Retinal pigment epithelial cell (primary cell): ENCODE measurements at regions not wholly inside any gene's neighbourhood (a gene's known extent, or its start where the extent isn't known, plus 50 kb on each side); places are given as distances from the start of the nearest gene placed in this dataset.
A peak's percentile ranks its signal among the peaks of the same experiment; 100 is the strongest.

Source experiments
- DNase-seq: peaks from one replicate; pipeline ENCODE4 v3.0.0-alpha.2; 2010; ENCODE audit warnings: low read depth
- H3K4me3 ChIP-seq: 2 replicates; pipeline ENCODE4 v1.5.1; 2011; ENCODE audit warnings: mild to moderate bottlenecking, low read length, control low read depth, moderate library complexity
- CTCF ChIP-seq: conservative IDR thresholded peaks from 2 replicates; pipeline ENCODE4 v1.5.1; 2011; ENCODE audit warnings: low read depth, low read length, control low read depth, inconsistent platforms

DNA sequence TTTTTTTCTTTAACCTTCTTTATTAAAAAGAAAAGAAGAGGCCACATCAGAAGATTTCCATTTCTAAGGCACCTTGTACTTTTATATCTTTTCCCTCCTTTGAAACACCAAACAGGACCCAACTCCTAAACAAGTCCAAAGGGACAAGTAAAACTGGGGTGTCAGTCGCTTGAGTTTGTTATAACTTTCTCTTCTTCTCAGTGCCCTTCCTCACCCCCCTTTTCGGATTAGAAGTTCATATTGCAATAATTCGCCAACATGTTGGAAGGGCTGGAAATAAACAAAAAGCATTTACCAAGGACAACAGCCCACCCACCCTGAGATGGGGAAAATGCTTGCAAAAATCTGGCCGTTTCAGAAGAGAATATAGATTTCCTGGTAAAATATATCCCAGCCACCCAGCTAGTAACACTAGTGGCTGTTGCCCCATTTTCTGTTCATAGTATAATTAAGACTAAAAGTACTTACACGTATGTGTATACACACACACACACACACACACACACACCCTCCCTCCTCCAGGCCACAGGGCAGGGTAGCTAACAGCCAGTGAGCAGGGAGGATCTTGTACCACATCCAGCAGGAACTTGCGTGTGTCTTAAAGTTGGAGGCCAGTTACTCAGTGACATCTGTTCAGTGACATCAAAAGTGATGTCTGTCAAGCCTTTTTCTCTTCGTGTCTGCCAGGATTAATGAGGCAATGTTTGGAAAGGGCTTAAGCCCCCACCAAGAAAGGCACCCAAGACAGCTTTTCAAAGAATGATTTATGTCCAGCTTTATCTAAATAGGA lies 149.1 kb upstream of the KLF4 start:
- no peak for TF ChIP-seq CTCF
- peak overlapping the region; percentile 58 for H3K4me3 ChIP-seq
- no peak for DNase-seq

DNA sequence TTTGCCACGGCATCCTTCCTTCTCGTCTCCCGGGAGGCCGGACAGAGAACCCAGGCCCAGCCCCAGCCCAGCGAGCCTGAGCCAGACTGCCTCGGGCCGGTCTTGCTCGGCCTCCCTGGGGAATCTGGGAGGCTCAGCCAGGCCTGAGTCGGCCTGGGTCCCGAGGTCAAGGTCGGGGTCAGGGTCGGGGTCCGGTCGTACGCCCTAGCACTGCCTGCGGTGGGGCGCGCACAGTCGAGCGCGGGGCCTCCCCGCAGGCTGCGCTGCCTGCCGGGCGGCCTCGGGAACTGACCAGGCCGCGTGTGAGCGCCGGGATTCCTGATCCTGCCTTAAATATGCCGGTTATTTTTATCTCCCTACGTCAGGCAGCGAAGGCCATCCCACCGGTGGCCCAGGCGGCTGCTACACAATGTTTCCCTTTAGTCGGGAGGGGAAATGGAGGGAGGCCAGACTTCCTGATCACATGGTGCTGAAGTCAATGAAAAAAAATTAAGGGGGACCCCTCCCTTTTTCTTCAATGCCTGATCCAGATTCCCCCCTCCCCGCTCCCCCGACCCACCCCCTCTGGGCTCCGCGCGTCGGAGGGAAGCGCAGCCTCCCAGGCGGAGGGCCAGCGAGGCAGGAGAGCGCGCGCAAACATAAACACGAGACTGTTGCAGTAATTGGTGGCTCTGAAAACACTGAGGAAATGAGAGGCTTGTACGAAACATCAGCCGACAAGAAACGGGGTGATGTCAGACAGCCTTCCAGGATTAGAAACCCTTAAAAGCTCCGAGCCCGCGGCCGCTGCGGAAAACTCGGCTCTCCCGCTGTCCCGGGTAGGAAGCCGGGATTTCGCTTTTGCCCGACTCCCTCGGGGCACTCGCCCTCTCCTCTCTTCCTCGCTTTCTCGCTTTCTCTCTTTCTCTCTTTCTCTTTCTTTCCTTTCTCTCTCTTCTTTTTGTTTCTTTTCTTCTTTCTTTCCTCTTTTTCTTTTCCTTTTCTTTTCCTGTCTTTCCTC lies 148.2 kb upstream of the KLF4 start:
- no peak for TF ChIP-seq CTCF
- DNase-seq = peak; percentile 75
- H3K4me3 ChIP-seq = peak overlapping the region; percentile 58

DNA sequence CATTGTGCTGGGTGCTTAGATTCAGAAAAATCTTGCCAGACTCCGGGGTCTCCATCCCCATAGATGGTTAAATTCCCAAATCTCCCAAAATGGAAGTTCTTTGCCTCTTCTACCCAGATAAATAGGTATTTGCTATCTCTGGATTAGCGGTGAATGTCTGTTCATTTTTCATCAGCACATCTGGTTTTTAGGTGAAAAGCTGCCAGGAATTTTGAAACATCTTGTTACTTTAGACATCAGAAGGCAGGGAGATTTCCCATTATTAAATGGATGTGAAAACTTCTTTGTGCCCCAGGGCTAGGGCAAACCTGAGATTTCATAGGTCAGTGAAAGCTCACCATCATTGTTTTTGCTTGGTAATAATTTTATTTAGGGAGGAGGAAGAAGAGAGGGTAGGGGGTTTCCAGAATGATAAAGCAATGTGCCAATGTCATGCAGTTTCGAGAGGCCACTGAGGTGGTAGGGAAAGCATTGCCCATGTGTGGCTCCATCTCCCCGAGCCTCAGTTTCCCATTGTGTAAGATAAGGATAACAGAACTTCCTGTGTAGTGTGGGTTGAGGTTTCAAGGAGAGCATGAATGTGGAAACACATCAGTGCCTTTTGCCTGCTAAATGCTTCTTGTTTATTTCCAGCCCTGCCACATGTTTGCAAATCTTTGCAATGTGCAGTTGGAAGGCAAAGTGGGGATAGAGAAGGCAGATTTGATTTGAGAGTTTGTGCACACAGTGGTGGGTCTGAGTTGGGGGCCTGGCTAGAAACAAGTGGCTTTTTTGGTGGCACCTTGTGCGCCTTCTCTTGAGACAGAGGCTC lies 147.2 kb upstream of the KLF4 start:
- no peak for TF ChIP-seq CTCF
- no peak for DNase-seq
- H3K4me3 ChIP-seq = no peak overlapping the region

DNA sequence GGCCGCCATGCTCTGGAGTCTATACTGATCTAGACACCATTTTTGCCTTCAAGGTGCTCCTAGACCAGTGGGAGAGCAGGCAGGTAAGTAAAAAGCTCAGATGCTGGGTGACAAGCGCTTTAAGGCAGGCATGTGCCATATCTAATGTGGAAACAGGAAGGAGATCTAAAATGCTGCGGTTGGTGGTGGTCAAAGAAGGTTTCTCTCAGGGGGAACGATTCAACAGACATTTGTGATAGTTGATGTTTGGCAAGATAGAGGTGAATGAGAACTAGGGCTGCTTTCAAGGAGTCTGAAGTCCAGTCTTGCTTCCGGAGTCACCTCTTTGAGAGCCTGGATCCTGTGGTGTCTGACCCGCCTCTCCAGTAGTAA lies 146.2 kb upstream of the KLF4 start:
- no peak for DNase-seq
- TF ChIP-seq CTCF = no peak
- H3K4me3 ChIP-seq = no peak overlapping the region

DNA sequence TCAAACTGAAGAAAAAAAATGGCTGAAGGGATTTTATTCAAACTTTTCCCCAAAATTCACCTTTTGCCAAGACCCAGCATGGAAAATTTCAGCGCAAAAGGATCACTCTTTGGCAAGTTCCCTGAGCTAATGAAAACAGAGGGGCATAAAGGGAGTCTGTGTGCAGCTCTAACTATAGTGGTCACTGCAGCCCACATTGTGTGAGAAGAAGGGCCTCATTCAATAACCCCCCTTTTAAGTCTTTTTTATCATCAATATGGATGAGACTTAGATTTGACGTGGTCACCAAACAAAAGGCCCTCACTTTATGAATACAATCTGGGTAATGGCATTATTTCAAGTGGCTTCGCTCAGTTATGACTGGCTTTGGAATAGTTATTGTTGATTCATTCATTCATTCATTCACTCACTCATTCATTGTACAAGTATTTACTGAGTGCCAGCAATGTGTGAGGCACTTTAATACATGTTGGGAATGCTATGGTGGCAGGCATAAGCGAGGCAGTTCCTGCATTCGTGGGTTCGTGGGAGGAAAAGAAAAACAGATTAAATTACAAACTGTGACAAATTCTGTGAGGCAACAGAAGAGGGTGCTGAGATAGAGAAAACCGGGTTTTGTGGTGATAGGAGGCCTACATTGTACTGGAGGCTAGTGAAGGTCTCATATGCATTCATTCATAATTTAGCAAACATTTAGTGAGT lies 145.7 kb upstream of the KLF4 start:
- H3K4me3 ChIP-seq = no peak overlapping the region
- no peak for DNase-seq
- TF ChIP-seq CTCF = no peak

DNA sequence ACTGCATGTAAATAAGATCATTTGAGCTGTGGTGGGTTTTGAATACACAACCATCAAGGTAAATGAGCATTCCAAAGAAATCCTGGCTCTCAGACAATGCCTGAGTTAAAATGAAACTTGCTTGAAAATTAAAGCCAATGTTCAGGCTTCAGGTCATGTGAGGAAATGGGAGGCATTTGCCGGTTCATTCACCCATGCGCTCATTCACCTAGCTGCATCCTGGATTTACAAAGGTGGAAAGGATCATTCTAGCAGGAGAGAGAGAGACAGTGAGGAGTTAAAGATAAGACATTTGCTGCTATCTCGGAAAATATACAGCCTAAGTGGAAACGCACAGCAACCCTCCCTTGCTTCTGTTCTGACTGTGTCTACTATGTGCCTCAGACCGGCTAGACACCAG lies 143.8 kb upstream of the KLF4 start:
- TF ChIP-seq CTCF = no peak
- DNase-seq = no peak
- H3K4me3 ChIP-seq = no peak overlapping the region
